GM12892 (cell line): ENCODE measurements at regions not wholly inside any gene's neighbourhood (a gene's known extent, or its start where the extent isn't known, plus 50 kb on each side); places are given as distances from the start of the nearest gene placed in this dataset.

Source experiments
- POLR2A ChIP-seq: IDR thresholded peaks from 2 replicates; pipeline ENCODE4 v1.6.1; 2011; ENCODE audit warnings: low read depth, low read length, control low read depth
- TAF1 ChIP-seq: IDR thresholded peaks from 2 replicates; pipeline ENCODE4 v1.6.1; 2011; ENCODE audit warnings: low read depth, mild to moderate bottlenecking, control low read depth, low read length, borderline replicate concordance

- TF ChIP-seq POLR2A (no peak), TAF1 (no peak)
These were observed 852.6 kb downstream of the LRFN5 start for GRCh38 chr14:42459171-42459685.
